K562 (cell line): ENCODE measurements at regions not wholly inside any gene's neighbourhood (a gene's known extent, or its start where the extent isn't known, plus 50 kb on each side); places are given as distances from the start of the nearest gene placed in this dataset.
"Not testable (repeated sequence)": the region's sequence is repeated elsewhere in the genome, so short reads cannot be mapped to it uniquely, and the experiment has no call there.

Experiments used
- CHD4 ChIP-seq: fragments of 200-600 bp; sonication (generic); IDR thresholded peaks from 3 replicates; pipeline ENCODE4 v1.6.1; 2012; ENCODE audit warnings: low read depth, mild to moderate bottlenecking, mixed read lengths, low read length, inconsistent platforms; ENCODE audit not compliant: insufficient read depth, insufficient replicate concordance, poor library complexity, severe bottlenecking
- CTCF ChIP-seq, 3 experiments: IDR thresholded peaks in 2 of 3; conservative IDR thresholded peaks in 1 of 3; 2 replicates each; pipeline ENCODE4 v1.5.1; 2011 to 2012; ENCODE audit warnings: low read length in 3 of 3, mild to moderate bottlenecking in 3 of 3, control low read depth in 2 of 3, improper control_type of control experiment in 1 of 3, inconsistent platforms in 1 of 3, low read depth in 1 of 3, mixed read lengths in 1 of 3, moderate library complexity in 1 of 3; ENCODE audit not compliant: insufficient read depth in 2 of 3
- E2F6 ChIP-seq, 2 experiments: IDR thresholded peaks; 2 replicates each; pipeline ENCODE4 v1.6.1; 2011; ENCODE audit warnings: borderline replicate concordance in 1 of 2, control low read depth in 1 of 2, low read depth in 1 of 2, low read length in 1 of 2, mild to moderate bottlenecking in 1 of 2, mixed read lengths in 1 of 2, moderate library complexity in 1 of 2; ENCODE audit not compliant: insufficient read depth in 1 of 2, insufficient read length in 1 of 2, poor library complexity in 1 of 2, severe bottlenecking in 1 of 2; ENCODE audit errors: extremely low read depth in 1 of 2
- FOXA3 ChIP-seq, 2 experiments: fragments of 450-650 bp in 1 of 2; sonication (generic) in 1 of 2; formaldehyde crosslinking; IDR thresholded peaks in 1 of 2; conservative IDR thresholded peaks in 1 of 2; 2 replicates each; pipeline versions ENCODE4 v1.4.0 to v1.8.0; 2020 to 2022; ENCODE audit warnings: mild to moderate bottlenecking in 2 of 2, missing genetic modification reagents in 1 of 2
- IRF1 ChIP-seq: sonication (generic); formaldehyde crosslinking; IDR thresholded peaks from 2 replicates; pipeline ENCODE4 v1.8.0; 2022; ENCODE audit warnings: missing genetic modification reagents, mild to moderate bottlenecking, borderline replicate concordance
- MAFG ChIP-seq: fragments of 450-650 bp; conservative IDR thresholded peaks from 2 replicates; pipeline ENCODE4 v1.6.1; 2016; ENCODE audit warnings: missing genetic modification characterization, missing compliant biosample characterization
- MAX ChIP-seq: sonication (generic); formaldehyde crosslinking; IDR thresholded peaks from 2 replicates; pipeline ENCODE4 v1.9.0; 2022; ENCODE audit warnings: mild to moderate bottlenecking, missing genetic modification reagents
- MNT ChIP-seq, 2 experiments: fragments of 450-650 bp; conservative IDR thresholded peaks; 2 replicates each; pipeline ENCODE4 v1.6.1; 2017; ENCODE audit warnings: mild to moderate bottlenecking in 2 of 2, moderate library complexity in 2 of 2
- TCF7 ChIP-seq: sonication (generic); IDR thresholded peaks from 2 replicates; pipeline ENCODE4 v1.6.1; 2016; ENCODE audit warnings: antibody characterized with exemption, borderline replicate concordance
- ZEB2 ChIP-seq: fragments of 450-650 bp; IDR thresholded peaks from 2 replicates; pipeline ENCODE4 v1.6.1; 2016
- ZNF274 ChIP-seq: IDR thresholded peaks from 2 replicates; pipeline ENCODE4 v1.6.1; 2011; ENCODE audit warnings: low read depth, mild to moderate bottlenecking, low read length, moderate library complexity, borderline replicate concordance

DNA sequence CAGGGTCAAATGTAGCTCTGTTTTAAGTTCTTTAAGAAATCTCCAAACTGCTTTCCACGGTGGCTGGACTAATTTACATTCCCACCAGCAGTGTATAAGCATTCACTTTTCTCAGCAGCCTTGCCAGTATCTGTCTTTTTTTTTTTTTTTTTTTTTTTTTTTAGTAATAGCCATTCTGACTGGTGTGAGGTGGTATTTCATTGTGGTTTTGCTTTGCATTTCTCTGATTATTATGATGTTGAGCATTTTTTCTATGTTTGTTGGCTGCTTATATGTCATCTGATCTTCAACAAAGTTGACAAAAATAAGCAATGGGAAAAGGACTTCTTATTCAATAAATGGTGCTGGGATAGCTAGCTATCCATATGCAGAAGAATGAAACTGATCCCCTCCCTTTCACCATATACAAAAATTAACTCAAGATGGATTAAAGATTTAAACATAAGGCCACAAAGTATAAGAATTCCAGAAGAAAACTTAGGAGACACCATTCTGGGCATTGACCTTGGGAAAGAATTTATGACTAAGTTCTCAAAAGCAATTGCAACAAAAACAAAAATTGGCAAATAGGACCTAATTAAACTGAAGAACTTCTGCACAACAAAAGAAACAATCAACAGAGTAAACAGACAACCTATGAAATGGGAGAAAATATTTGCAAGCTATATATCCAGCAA lies 52.6 kb upstream of the FRMD6 start:
- not testable (repeated sequence) for TF ChIP-seq MAFG (tag); MNT (conservative IDR thresholded peaks at IDR 0.05); ZNF274; FOXA3 (CRISPR knock-in tag; conservative IDR thresholded peaks at IDR 0.05 in 1 of 2, IDR thresholded peaks at IDR 0.05 in 1 of 2); TCF7; CHD4; CTCF (IDR thresholded peaks at IDR 0.05 in 2 of 3, conservative IDR thresholded peaks at IDR 0.05 in 1 of 3; ENCODE audit: insufficient read depth in 2 of 3, low read depth in 1 of 3, low read length in 3 of 3); MAX (CRISPR knock-in tag); IRF1 (CRISPR knock-in tag); E2F6 (IDR thresholded peaks at IDR 0.05; ENCODE audit: borderline replicate concordance in 1 of 2, extremely low read depth in 1 of 2, insufficient read depth in 1 of 2, insufficient read length in 1 of 2, low read depth in 1 of 2, low read length in 1 of 2, poor library complexity in 1 of 2, severe bottlenecking in 1 of 2); ZEB2
